Bronchial epithelial cell (primary cell): ENCODE measurements at regions not wholly inside any gene's neighbourhood (a gene's known extent, or its start where the extent isn't known, plus 50 kb on each side); places are given as distances from the start of the nearest gene placed in this dataset.

ENCODE experiments used
- DNase-seq: peaks from one replicate; pipeline ENCODE4 v3.0.0-alpha.2; 2010; ENCODE audit warnings: low read depth
- FAIRE-seq: peaks from 2 replicates; lab custom pipeline; 2011; peaks lifted over from hg19 to GRCh38; lab: Jason Lieb, UNC
- H3K27me3 ChIP-seq: 2 replicates; pipeline ENCODE4 v1.5.1; 2011; ENCODE audit warnings: low read length; ENCODE audit not compliant: control insufficient read depth, insufficient read depth
- H3K36me3 ChIP-seq: 2 replicates; pipeline ENCODE4 v1.5.1; 2011; ENCODE audit warnings: low read length; ENCODE audit not compliant: control insufficient read depth, insufficient read depth
- H3K4me3 ChIP-seq: 2 replicates; pipeline ENCODE4 v1.5.1; 2011; ENCODE audit warnings: mild to moderate bottlenecking, low read depth, low read length, control low read depth
- TF ChIP-seq, protein P1 (sequence below): IDR thresholded peaks from 2 replicates; pipeline ENCODE4 v1.5.1; 2011; ENCODE audit warnings: mild to moderate bottlenecking, moderate library complexity, low read length, control low read depth, inconsistent platforms; ENCODE audit not compliant: insufficient read depth, severe bottlenecking

DNA sequence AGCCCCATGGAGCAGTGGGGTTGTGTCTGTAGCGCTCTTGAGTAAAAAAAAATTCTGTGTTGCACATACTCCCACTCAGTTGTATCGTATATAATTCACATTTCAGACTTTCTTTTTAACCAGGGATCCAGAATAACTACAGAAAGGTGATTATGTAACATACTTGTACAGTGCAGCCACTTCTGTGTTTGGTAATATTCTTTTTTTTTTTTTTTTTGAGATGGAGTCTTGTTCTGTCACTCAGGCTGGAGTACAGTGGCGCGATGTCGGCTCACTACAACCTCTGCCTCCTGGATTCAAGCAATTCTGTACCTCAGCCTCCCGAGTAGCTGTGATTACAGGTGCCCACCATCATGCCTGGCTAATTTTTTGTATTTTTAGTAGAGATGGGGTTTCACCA is 82.4 kb upstream of the MACF1 start:
- TF ChIP-seq, protein P1, sequence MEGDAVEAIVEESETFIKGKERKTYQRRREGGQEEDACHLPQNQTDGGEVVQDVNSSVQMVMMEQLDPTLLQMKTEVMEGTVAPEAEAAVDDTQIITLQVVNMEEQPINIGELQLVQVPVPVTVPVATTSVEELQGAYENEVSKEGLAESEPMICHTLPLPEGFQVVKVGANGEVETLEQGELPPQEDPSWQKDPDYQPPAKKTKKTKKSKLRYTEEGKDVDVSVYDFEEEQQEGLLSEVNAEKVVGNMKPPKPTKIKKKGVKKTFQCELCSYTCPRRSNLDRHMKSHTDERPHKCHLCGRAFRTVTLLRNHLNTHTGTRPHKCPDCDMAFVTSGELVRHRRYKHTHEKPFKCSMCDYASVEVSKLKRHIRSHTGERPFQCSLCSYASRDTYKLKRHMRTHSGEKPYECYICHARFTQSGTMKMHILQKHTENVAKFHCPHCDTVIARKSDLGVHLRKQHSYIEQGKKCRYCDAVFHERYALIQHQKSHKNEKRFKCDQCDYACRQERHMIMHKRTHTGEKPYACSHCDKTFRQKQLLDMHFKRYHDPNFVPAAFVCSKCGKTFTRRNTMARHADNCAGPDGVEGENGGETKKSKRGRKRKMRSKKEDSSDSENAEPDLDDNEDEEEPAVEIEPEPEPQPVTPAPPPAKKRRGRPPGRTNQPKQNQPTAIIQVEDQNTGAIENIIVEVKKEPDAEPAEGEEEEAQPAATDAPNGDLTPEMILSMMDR, result no peak
- FAIRE-seq (no peak), DNase-seq (no peak)
- Histone ChIP-seq H3K4me3 (no peak overlapping the region), H3K27me3 (no peaks in the 10 kb centered on the region), H3K36me3 (peaks cover 5% of the 10 kb centered on the region)

DNA sequence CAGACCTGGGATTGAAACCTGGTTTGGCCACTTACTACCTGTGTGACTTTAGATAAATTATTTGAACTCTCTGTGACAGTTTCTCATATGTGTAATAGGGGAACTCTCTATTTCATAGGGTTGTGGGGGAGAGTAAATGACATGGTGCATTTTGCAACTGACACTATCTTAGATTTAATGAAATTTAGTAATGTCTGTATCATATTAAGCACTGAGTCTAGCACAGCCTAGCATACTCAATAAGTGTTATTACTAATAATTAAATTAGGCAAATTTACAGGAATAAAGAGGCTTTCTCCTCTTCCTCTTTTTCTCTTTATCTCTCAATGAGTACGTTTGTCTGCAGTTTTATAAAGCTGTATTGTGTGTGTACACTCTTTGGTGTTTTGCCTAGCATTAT is 80.2 kb upstream of the MACF1 start:
- H3K4me3 ChIP-seq, result no peak overlapping the region
- DNase-seq (no peak), FAIRE-seq (no peak)
- TF ChIP-seq, protein P1, result no peak
- H3K27me3 ChIP-seq, result no peaks in the 10 kb centered on the region
- H3K36me3 ChIP-seq, result peaks cover 3% of the 10 kb centered on the region

DNA sequence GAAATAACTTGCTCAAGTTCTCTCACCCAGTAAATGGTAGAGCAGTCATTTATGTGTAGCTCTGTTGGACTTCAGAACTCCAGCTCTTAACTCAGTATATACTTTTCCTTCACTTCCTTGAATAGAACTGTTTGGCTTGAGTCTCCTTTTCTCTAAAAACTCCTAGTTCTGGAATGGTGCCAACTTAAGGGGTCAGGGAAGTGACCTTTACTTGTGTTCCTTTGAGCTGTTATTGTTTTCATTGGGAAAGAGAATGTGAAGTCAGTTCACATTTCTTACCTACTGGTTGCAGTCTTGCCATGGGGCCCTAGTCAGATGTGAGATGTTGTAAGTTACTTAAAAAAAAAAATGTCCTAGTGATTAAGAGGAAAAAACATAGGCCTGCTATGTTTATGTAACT is 77.0 kb upstream of the MACF1 start:
- FAIRE-seq (no peak), DNase-seq (no peak)
- TF ChIP-seq, protein P1, result no peak
- Histone ChIP-seq H3K4me3 (no peak overlapping the region), H3K27me3 (no peaks in the 10 kb centered on the region), H3K36me3 (no peaks in the 10 kb centered on the region)

DNA sequence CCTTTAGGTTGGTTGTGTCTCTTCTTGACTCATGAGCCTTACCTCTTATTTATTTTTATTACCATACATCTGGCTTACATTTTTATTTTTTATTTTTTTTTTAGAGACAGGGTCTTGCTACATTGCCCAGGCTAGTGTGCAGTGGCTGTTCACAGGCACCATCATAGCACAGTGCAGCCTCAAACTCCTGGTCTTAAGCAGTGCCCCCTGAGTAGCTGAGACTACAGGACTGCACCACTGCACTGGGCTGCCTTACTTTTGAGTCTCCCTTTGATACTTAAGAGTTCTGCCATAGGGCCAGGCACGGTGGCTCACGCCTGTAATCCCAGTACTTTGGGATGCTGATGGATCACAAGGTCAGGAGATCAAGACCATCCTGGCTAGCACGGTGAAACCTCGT is 76.4 kb upstream of the MACF1 start:
- FAIRE-seq (no peak), DNase-seq (no peak)
- Histone ChIP-seq H3K36me3 (no peaks in the 10 kb centered on the region), H3K4me3 (no peak overlapping the region), H3K27me3 (no peaks in the 10 kb centered on the region)
- TF ChIP-seq, protein P1, result no peak

DNA sequence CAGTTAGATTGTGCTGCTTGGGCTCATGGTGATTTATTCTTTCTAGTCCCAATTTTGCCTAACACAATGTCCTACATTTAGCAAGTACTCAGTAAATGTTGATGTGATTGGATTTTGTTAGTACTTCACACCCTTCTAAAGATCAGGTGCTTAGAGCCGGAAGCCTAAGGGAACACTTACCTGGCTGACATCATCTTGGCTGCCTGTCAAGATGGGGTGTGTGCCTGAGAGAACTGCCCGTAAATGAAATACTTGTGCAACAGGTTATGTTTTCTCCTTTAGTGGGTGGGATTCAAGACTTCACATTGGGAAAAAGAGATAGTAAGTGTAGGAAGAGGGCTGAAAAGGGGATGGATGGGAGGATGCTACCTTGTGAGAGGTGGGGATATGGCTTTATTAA is 75.5 kb upstream of the MACF1 start:
- no peaks in the 10 kb centered on the region for H3K36me3 ChIP-seq
- no peak overlapping the region for H3K4me3 ChIP-seq
- TF ChIP-seq, protein P1, result no peak
- no peaks in the 10 kb centered on the region for H3K27me3 ChIP-seq
- FAIRE-seq (peak; percentile 81), DNase-seq (peak; percentile 98)

DNA sequence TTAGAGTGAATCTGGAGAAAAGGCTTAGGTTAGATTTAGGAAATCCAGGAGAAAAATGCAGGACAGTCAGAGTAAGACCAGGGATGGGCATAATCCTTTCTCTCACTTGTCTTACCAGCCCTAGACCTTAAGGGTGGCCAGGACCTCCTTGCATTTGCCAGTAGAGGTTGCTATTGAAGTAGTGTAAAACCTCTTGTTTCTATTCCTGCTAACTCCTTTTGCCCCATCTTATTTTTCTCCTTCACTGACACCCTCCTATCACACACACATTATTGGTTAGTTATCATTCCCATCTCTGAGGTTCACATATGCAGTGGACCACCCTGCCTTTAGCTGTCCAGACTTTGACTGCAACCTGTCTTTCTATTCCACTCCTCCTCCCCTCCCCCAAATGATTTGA is 75.0 kb upstream of the MACF1 start:
- FAIRE-seq (no peak), DNase-seq (no peak)
- no peak overlapping the region for H3K4me3 ChIP-seq

More for the DNA sequence above, 75.0 kb upstream of the MACF1 start:
- Histone ChIP-seq H3K27me3 (no peaks in the 10 kb centered on the region), H3K36me3 (no peaks in the 10 kb centered on the region)
- TF ChIP-seq, protein P1, result no peak
